Prostate gland (tissue), 2 donors: ENCODE measurements at regions not wholly inside any gene's neighbourhood (a gene's known extent, or its start where the extent isn't known, plus 50 kb on each side); places are given as distances from the start of the nearest gene placed in this dataset.

Source experiments
- DNase-seq: peaks from one replicate; pipeline ENCODE4 v3.0.0-alpha.2; 2019; ENCODE audit warnings: low spot score
- H3K27ac ChIP-seq, 2 donors: fragments of 200-600 bp; sonication (generic); 2 replicates each; pipeline ENCODE4 v1.5.1; 2017 to 2019
- H3K27me3 ChIP-seq: fragments of 200-600 bp; sonication (generic); replicated peaks from 2 replicates; pipeline ENCODE4 v1.5.1; 2019; ENCODE audit not compliant: insufficient read depth
- H3K36me3 ChIP-seq, 2 donors: fragments of 200-600 bp; sonication (generic); 1 replicate in 1 of 2; 2 replicates in 1 of 2; pipeline versions ENCODE4 v1.5.1 to v1.8.1; 2017 to 2019
- H3K4me1 ChIP-seq: fragments of 200-600 bp; sonication (generic); replicated peaks from 2 replicates; pipeline ENCODE4 v1.5.1; 2019
- H3K4me3 ChIP-seq, 2 donors: fragments of 200-600 bp; sonication (generic); 2 replicates each; pipeline ENCODE4 v1.5.1; 2017 to 2019
- H3K9me3 ChIP-seq: fragments of 200-600 bp; sonication (generic); 2 replicates; pipeline ENCODE4 v1.5.1; 2017
- POLR2A ChIP-seq: fragments of 450-650 bp; IDR thresholded peaks from one replicate; pipeline ENCODE4 v1.6.1; 2016; ENCODE audit warnings: antibody characterized with exemption, mild to moderate bottlenecking
- POLR2AphosphoS5 ChIP-seq: sonication (generic); formaldehyde crosslinking; IDR thresholded peaks from one replicate; pipeline ENCODE4 v1.6.1; 2017; ENCODE audit warnings: antibody characterized with exemption
- WGBS: methylation state at CpG from one replicate; pipeline ENCODE4 v1.1.5; 2018; 5-methylcytosine and 5-hydroxymethylcytosine counted together
- intact Hi-C: fragments of 100-400 bp; cut with DNase I; formaldehyde crosslinking; loops from one replicate; pipeline ENCODE4 v1.14.2; 2022
- TF ChIP-seq, protein P1 (sequence below), 4 experiments: fragments of 200-600 bp in 2 of 4; fragments of 450-650 bp in 2 of 4; sonication (generic) in 2 of 4; IDR thresholded peaks; 1 replicate in 3 of 4; 2 replicates in 1 of 4; pipeline ENCODE4 v1.5.1; 2016 to 2019; ENCODE audit warnings: antibody characterized with exemption in 4 of 4, mild to moderate bottlenecking in 2 of 4, moderate library complexity in 2 of 4

DNA sequence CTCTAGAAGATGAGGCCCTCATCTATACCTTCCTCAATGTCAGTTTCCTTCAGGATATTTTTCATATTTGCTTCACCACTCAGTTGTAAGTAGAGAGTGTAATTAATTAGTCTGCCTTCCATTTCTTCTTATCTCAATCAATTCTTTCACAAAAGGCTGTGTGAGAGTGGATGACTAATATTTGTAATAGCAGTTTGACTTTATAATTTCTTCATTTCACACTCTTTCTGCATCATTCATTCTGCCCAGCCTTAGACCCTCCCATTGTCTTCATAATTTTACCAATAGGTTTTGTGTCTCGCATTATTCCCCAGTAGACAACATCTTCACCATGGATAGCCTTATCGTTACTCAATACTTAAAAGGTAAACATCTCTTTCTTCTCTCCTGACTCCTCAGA is 1239.3 kb upstream of the MAP3K7 start:
- TF ChIP-seq POLR2A (no peak), POLR2AphosphoS5 (no peak)
- 85% methylated on average over 2 of the region's 2 CpGs for WGBS
- Histone ChIP-seq H3K27me3 (no peaks in the 10 kb centered on the region), H3K9me3 (no peaks in the 10 kb centered on the region), H3K27ac (no peak overlapping the region), H3K36me3 (no peaks in the 10 kb centered on the region), H3K4me3 (no peak overlapping the region), H3K4me1 (no peaks in the 10 kb centered on the region)
- intact Hi-C loops: no loop called here
- DNase-seq: no peak

GRCh38 chr6:91824331-91824730 is 1237.5 kb upstream of the MAP3K7 start:
- Histone ChIP-seq H3K4me3 (no peak overlapping the region), H3K36me3 (no peaks in the 10 kb centered on the region), H3K9me3 (no peaks in the 10 kb centered on the region), H3K27me3 (no peaks in the 10 kb centered on the region), H3K27ac (no peak overlapping the region), H3K4me1 (no peaks in the 10 kb centered on the region)
- intact Hi-C loops: no loop called here
- TF ChIP-seq, protein P1, sequence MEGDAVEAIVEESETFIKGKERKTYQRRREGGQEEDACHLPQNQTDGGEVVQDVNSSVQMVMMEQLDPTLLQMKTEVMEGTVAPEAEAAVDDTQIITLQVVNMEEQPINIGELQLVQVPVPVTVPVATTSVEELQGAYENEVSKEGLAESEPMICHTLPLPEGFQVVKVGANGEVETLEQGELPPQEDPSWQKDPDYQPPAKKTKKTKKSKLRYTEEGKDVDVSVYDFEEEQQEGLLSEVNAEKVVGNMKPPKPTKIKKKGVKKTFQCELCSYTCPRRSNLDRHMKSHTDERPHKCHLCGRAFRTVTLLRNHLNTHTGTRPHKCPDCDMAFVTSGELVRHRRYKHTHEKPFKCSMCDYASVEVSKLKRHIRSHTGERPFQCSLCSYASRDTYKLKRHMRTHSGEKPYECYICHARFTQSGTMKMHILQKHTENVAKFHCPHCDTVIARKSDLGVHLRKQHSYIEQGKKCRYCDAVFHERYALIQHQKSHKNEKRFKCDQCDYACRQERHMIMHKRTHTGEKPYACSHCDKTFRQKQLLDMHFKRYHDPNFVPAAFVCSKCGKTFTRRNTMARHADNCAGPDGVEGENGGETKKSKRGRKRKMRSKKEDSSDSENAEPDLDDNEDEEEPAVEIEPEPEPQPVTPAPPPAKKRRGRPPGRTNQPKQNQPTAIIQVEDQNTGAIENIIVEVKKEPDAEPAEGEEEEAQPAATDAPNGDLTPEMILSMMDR (IDR thresholded peaks at IDR 0.05): no peak
- TF ChIP-seq POLR2A (no peak), POLR2AphosphoS5 (no peak)
- DNase-seq: no peak

GRCh38 chr6:91822581-91822980 is 1235.7 kb upstream of the MAP3K7 start:
- no peak for DNase-seq
- H3K9me3 ChIP-seq: no peaks in the 10 kb centered on the region
- no peaks in the 10 kb centered on the region for H3K27me3 ChIP-seq
- TF ChIP-seq POLR2A (no peak), POLR2AphosphoS5 (no peak)
- TF ChIP-seq, protein P1 (IDR thresholded peaks at IDR 0.05): no peak
- intact Hi-C loops: no loop called here
- H3K4me3 ChIP-seq: no peak overlapping the region
- no peaks in the 10 kb centered on the region for H3K36me3 ChIP-seq
- H3K4me1 ChIP-seq: no peaks in the 10 kb centered on the region
- H3K27ac ChIP-seq: no peak overlapping the region

DNA sequence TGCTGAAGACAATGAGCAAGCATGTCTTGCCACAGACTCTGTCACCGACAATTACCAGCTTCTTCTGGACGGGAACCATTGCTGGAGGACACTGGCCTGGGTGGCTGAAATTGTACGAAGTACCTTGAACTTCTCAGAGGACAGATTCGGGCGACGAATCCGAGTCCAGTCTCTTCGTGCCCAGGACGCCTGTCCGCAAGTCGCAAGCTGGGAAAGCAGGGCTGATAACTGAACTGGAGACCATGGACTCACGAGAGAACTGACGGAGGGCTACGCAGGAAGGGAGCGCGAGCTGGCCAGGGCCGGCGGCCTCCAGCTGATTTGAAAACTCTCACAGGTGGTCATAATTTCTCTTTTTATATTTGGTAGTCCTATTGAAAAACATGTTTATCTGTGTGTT is 1229.5 kb upstream of the MAP3K7 start:
- H3K27me3 ChIP-seq: no peaks in the 10 kb centered on the region
- no peak overlapping the region for H3K4me3 ChIP-seq
- TF ChIP-seq, protein P1 (IDR thresholded peaks at IDR 0.05): no peak
- TF ChIP-seq POLR2AphosphoS5: no peak
- H3K9me3 ChIP-seq: no peaks in the 10 kb centered on the region
- intact Hi-C loops: no loop called here
- no peak for DNase-seq
- H3K27ac ChIP-seq: no peak overlapping the region
- 96% methylated on average over 18 of the region's 18 CpGs for WGBS
- no peaks in the 10 kb centered on the region for H3K36me3 ChIP-seq
- no peaks in the 10 kb centered on the region for H3K4me1 ChIP-seq

DNA sequence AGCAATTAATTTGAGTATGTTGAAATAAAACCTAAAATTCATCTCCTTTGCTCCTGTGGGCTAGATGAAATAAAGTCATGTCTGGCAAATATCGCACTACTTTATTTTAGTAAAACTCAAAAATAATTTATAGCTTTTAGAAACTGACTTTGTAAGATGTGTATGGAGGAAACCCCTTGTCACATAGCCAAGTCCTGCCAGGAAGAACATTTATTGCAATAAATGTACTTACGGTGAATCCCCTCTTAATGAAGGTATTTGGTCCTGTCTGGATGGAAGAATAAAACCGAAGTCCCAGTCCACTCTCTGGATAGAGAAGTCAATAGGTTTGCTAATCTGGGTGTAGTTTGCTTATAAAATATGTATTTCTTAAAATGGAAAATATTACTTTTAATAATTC is 1226.8 kb upstream of the MAP3K7 start:
- intact Hi-C loops: no loop called here
- Histone ChIP-seq H3K9me3 (no peaks in the 10 kb centered on the region), H3K27ac (no peak overlapping the region), H3K4me3 (no peak overlapping the region), H3K36me3 (no peaks in the 10 kb centered on the region), H3K27me3 (no peaks in the 10 kb centered on the region), H3K4me1 (no peaks in the 10 kb centered on the region)
- no peak for DNase-seq
- WGBS: 79% methylated on average over 3 of the region's 3 CpGs
- TF ChIP-seq POLR2A: no peak
- TF ChIP-seq, protein P1 (IDR thresholded peaks at IDR 0.05): no peak
- TF ChIP-seq POLR2AphosphoS5: no peak
